ENCODE measurements at regions not wholly inside any gene's neighbourhood (a gene's known extent, or its start where the extent isn't known, plus 50 kb on each side); places are given as distances from the start of the nearest gene placed in this dataset.

DNA sequence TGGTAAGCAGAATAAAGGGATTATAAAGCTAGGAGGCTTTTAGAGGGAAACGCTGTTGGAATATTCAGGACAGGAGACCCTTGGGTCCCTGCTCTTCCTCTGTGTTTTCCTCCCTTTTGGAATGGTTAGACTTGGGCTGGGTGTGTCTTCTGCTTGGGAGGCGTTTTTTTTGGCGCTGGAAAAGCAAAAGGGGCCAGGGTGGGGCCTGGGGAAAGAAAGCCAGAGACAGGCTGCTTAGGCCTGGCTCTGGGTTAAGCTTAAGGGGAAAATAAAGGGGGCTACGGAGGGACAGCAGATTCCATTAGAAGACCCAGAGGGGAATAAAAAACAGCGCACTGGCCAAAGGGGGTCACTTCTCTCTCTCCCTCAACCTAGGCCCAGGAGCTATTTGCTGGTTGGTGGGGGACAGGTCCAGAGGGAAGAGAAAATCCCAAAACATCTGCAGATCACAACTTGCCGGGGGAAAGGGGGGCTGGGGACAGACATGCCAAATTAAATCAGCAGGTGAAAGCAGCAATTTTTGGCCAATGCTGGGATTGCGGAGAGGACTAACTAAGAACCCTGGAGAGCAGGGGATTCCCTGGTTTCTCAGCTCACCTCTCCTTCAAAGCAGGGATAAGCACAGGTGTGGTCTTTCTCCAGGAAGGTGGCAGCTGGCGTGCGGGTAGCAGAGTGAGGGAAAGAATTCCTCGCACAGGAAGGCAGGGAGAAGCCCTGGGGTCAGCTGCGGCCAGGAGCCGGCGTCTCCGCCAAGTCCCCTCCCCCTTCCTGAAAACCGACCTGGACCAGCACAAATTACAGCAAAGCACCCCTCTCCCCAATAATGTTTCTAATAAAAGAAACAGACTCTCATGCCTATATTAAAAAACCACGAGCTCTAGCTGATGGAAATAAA, 82.2 kb upstream of the AK4 start:
- TF ChIP-seq SUZ12 (IDR thresholded peaks at IDR 0.05; ENCODE audit: extremely low read depth, insufficient read depth, insufficient read length) (no peak), YY1 (IDR thresholded peaks at IDR 0.05; ENCODE audit: insufficient read depth, insufficient read length) (no peak)

All from NT2/D1 (cell line).